Stimulated activated CD8-positive, alpha-beta memory T cell treated with anti-CD3 and anti-CD28 coated beads, Interleukin-12 subunit alpha, Interleukin-12 subunit beta, amount 100 ng/mL, for 24 hours (primary cell): ENCODE measurements at regions not wholly inside any gene's neighbourhood (a gene's known extent, or its start where the extent isn't known, plus 50 kb on each side); places are given as distances from the start of the nearest gene placed in this dataset.
"Not testable (repeated sequence)": the region's sequence is repeated elsewhere in the genome, so short reads cannot be mapped to it uniquely, and the experiment has no call there.

Source experiments
- DNase-seq: peaks from one replicate; pipeline ENCODE4 v3.0.0-alpha.2; 2020; ENCODE audit errors: extremely low read depth

- DNase-seq: no peak
Measured at GRCh38 chr3:101913168-101913567, 63.9 kb downstream of the NFKBIZ start.

- DNase-seq: not testable (repeated sequence)
Measured at GRCh38 chr3:101917761-101918160, 68.4 kb downstream of the NFKBIZ start.

GRCh38 chr3:101922151-101922725 lies 72.9 kb downstream of the NFKBIZ start:
- not testable (repeated sequence) for DNase-seq

GRCh38 chr3:101924621-101925020 lies 75.3 kb downstream of the NFKBIZ start:
- DNase-seq: not testable (repeated sequence)

GRCh38 chr3:101925124-101925523 lies 75.8 kb downstream of the NFKBIZ start:
- not testable (repeated sequence) for DNase-seq

GRCh38 chr3:101925564-101925963 lies 76.2 kb downstream of the NFKBIZ start:
- DNase-seq: no peak

GRCh38 chr3:101926594-101927105 lies 77.3 kb downstream of the NFKBIZ start:
- no peak for DNase-seq

- DNase-seq: no peak
Measured at GRCh38 chr3:101928890-101929289, 79.6 kb downstream of the NFKBIZ start.

- no peak for DNase-seq
Measured at GRCh38 chr3:101931081-101931480, 81.8 kb downstream of the NFKBIZ start.

GRCh38 chr3:101932326-101933068 lies 83.2 kb downstream of the NFKBIZ start:
- DNase-seq: no peak

GRCh38 chr3:101936419-101937356 lies 87.4 kb downstream of the NFKBIZ start:
- DNase-seq: no peak

- no peak for DNase-seq
Measured at GRCh38 chr3:101938262-101938847, 89.0 kb downstream of the NFKBIZ start.

- DNase-seq: no peak
Measured at GRCh38 chr3:101939361-101940049, 90.2 kb downstream of the NFKBIZ start.

- DNase-seq: no peak
Measured at GRCh38 chr3:101940521-101941317, 91.4 kb downstream of the NFKBIZ start.

GRCh38 chr3:101941318-101942040 lies 92.2 kb downstream of the NFKBIZ start:
- DNase-seq: no peak

- DNase-seq: no peak
Measured at GRCh38 chr3:101942356-101942755, 93.0 kb downstream of the NFKBIZ start.

- DNase-seq: no peak
Measured at GRCh38 chr3:101943029-101943428, 93.7 kb downstream of the NFKBIZ start.

- no peak for DNase-seq
Measured at GRCh38 chr3:101944308-101944707, 95.0 kb downstream of the NFKBIZ start.

GRCh38 chr3:101945980-101946379 lies 96.7 kb downstream of the NFKBIZ start:
- DNase-seq: no peak

- no peak for DNase-seq
Measured at GRCh38 chr3:101946906-101947305, 97.6 kb downstream of the NFKBIZ start.
